ENCODE measurements at regions not wholly inside any gene's neighbourhood (a gene's known extent, or its start where the extent isn't known, plus 50 kb on each side); places are given as distances from the start of the nearest gene placed in this dataset.

DNA sequence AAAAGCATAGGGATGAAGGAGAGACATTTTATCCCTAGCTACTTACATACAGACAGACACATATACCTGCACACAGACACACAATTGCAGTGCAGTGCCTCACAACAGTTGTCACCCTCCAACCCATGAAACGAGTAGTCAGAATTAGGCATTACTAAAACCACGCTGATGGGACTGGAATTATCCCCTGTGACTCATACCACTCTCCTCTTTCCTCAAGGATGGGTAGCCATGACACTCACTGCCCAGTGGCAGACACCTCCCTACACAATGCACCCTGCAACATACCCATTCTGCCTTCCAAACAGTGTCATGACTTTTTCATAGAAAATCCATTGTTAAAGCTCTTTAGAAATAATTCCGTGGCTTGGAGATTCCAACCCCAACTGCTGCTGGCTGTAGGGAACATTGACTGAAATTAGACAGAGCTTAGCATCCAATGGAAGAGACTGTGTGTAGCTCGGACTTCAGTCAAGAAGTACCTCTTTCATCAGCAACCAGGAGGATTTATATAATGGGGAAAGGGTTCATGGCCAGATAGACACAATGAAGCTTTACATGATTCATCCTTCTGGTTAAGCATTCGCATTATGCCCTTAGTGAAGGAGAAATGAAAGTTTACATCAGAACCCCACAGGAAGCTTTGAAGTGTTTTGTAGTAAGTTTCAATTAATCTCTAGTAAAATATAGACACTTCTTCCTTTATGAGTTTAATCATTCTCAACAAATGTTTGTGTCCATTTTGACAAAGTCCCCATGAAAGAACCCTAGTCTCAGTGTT, 155.2 kb downstream of the FBXO15 start:
- H3K4me3 ChIP-seq (ENCODE audit: low read length), result no peak overlapping the region
- DNase-seq (ENCODE audit: low read depth), result no peak
- TF ChIP-seq, protein P1, sequence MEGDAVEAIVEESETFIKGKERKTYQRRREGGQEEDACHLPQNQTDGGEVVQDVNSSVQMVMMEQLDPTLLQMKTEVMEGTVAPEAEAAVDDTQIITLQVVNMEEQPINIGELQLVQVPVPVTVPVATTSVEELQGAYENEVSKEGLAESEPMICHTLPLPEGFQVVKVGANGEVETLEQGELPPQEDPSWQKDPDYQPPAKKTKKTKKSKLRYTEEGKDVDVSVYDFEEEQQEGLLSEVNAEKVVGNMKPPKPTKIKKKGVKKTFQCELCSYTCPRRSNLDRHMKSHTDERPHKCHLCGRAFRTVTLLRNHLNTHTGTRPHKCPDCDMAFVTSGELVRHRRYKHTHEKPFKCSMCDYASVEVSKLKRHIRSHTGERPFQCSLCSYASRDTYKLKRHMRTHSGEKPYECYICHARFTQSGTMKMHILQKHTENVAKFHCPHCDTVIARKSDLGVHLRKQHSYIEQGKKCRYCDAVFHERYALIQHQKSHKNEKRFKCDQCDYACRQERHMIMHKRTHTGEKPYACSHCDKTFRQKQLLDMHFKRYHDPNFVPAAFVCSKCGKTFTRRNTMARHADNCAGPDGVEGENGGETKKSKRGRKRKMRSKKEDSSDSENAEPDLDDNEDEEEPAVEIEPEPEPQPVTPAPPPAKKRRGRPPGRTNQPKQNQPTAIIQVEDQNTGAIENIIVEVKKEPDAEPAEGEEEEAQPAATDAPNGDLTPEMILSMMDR (conservative IDR thresholded peaks at IDR 0.05; ENCODE audit: low read length), result no peak

- TF ChIP-seq, protein P1 (conservative IDR thresholded peaks at IDR 0.05; ENCODE audit: low read length), result no peak
- DNase-seq (ENCODE audit: low read depth), result no peak
- no peak overlapping the region for H3K4me3 ChIP-seq (ENCODE audit: low read length)
Measured at GRCh38 chr18:73991570-73991969, 156.1 kb downstream of the FBXO15 start.

DNA sequence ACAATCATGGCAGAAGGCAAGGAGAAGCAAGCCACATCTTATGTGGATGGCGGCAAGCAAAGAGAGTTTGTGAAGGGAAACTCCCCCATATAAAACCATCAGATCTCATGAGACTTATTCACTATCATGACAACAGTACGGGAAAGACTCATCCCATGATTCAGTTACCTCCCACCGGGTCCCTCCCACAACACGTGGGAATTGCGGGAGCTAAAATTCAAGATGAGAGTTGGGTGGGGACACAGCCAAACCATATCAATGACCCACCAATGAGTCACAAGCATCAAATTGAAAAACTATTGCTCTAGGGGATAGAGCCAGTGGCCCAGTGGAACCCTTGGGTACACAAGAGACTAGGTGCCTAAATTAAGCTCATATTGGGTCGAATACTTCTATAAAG, 157.4 kb downstream of the FBXO15 start:
- H3K4me3 ChIP-seq (ENCODE audit: low read length), result no peak overlapping the region
- TF ChIP-seq, protein P1 (conservative IDR thresholded peaks at IDR 0.05; ENCODE audit: low read length), result no peak
- no peak for DNase-seq (ENCODE audit: low read depth)

- DNase-seq (ENCODE audit: low read depth), result peak; percentile 5
- TF ChIP-seq, protein P1 (conservative IDR thresholded peaks at IDR 0.05; ENCODE audit: low read length), result no peak
- H3K4me3 ChIP-seq (ENCODE audit: low read length), result no peak overlapping the region
Measured at GRCh38 chr18:73987247-73987980, 160.2 kb downstream of the FBXO15 start.

- peak; percentile 3 for DNase-seq (ENCODE audit: low read depth)
- TF ChIP-seq, protein P1 (conservative IDR thresholded peaks at IDR 0.05; ENCODE audit: low read length), result no peak
Measured at GRCh38 chr18:73986711-73987110, 160.9 kb downstream of the FBXO15 start.

GRCh38 chr18:73985855-73986625, 161.6 kb downstream of the FBXO15 start:
- no peak for DNase-seq (ENCODE audit: low read depth)
- H3K4me3 ChIP-seq (ENCODE audit: low read length), result no peak overlapping the region
- TF ChIP-seq, protein P1 (conservative IDR thresholded peaks at IDR 0.05; ENCODE audit: low read length), result no peak

More at GRCh38 chr18:73986711-73987110, 160.9 kb downstream of the FBXO15 start:
- no peak overlapping the region for H3K4me3 ChIP-seq (ENCODE audit: low read length)

All from AG10803 (cell line).